ENCODE measurements at regions not wholly inside any gene's neighbourhood (a gene's known extent, or its start where the extent isn't known, plus 50 kb on each side); places are given as distances from the start of the nearest gene placed in this dataset.

GRCh38 chr14:61211476-61212255 is 69.5 kb downstream of the TMEM30B start:
- TF ChIP-seq POLR2A (IDR thresholded peaks at IDR 0.05; ENCODE audit: low read depth, low read length), result no peak
- TF ChIP-seq TAF1 (IDR thresholded peaks at IDR 0.05; ENCODE audit: low read depth, low read length), result no peak
- TF ChIP-seq POLR2AphosphoS5 (IDR thresholded peaks at IDR 0.05; ENCODE audit: low read depth, low read length), result no peak
- TF ChIP-seq SPI1 (IDR thresholded peaks at IDR 0.05; ENCODE audit: low read depth, low read length), result no peak
- no peak for TF ChIP-seq PAX5 (IDR thresholded peaks at IDR 0.05; ENCODE audit: insufficient read depth, low read length, severe bottlenecking)

Data from GM12891 (cell line).